Vagina (tissue), 2 donors: ENCODE measurements at regions not wholly inside any gene's neighbourhood (a gene's known extent, or its start where the extent isn't known, plus 50 kb on each side); places are given as distances from the start of the nearest gene placed in this dataset.

Experiments used
- POLR2A ChIP-seq, 2 donors: fragments of 450-650 bp; IDR thresholded peaks; one replicate each; pipeline ENCODE4 v1.6.1; 2017; ENCODE audit warnings: antibody characterized with exemption in 2 of 2, mild to moderate bottlenecking in 2 of 2, moderate library complexity in 2 of 2
- POLR2AphosphoS5 ChIP-seq, 2 donors: sonication (generic); formaldehyde crosslinking; IDR thresholded peaks; one replicate each; pipeline ENCODE4 v1.9.0; 2017; ENCODE audit warnings: antibody characterized with exemption in 2 of 2, mild to moderate bottlenecking in 2 of 2, low read depth in 1 of 2; ENCODE audit not compliant: insufficient read depth in 1 of 2
- TF ChIP-seq, protein P1 (sequence below), 3 experiments: fragments of 450-650 bp in 2 of 3; fragments of 200-600 bp in 1 of 3; sonication (generic) in 1 of 3; IDR thresholded peaks; one replicate each; pipeline ENCODE4 v1.5.1; 2017 to 2019; ENCODE audit warnings: antibody characterized with exemption in 3 of 3, mild to moderate bottlenecking in 2 of 3, moderate library complexity in 2 of 3

DNA sequence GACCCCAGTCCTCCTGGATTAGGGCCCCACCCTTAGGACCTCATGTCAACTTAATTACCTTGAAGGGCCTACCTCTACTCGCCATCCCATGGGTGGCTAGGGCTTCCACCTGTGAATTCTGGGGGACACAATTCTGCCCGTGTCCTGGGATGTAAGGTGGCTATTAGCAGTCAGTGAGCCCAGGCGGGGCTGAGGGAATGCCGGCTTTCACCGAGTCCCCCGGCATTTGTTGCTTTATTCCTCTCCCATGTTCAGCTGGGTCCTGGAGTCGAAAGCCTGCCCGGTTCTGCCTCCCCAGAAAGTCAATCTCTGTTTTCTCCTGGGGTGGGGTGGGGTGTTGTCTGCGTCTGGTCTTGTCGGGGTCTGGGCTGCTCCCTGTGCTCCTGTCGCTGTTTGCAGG is 125.6 kb downstream of the GLRX3 start:
- TF ChIP-seq POLR2A (IDR thresholded peaks at IDR 0.05) (no peak), POLR2AphosphoS5 (IDR thresholded peaks at IDR 0.05; ENCODE audit: insufficient read depth in 1 of 2, low read depth in 1 of 2) (no peak)
- TF ChIP-seq, protein P1, sequence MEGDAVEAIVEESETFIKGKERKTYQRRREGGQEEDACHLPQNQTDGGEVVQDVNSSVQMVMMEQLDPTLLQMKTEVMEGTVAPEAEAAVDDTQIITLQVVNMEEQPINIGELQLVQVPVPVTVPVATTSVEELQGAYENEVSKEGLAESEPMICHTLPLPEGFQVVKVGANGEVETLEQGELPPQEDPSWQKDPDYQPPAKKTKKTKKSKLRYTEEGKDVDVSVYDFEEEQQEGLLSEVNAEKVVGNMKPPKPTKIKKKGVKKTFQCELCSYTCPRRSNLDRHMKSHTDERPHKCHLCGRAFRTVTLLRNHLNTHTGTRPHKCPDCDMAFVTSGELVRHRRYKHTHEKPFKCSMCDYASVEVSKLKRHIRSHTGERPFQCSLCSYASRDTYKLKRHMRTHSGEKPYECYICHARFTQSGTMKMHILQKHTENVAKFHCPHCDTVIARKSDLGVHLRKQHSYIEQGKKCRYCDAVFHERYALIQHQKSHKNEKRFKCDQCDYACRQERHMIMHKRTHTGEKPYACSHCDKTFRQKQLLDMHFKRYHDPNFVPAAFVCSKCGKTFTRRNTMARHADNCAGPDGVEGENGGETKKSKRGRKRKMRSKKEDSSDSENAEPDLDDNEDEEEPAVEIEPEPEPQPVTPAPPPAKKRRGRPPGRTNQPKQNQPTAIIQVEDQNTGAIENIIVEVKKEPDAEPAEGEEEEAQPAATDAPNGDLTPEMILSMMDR (IDR thresholded peaks at IDR 0.05), result no peak
